ENCODE measurements at regions not wholly inside any gene's neighbourhood (a gene's known extent, or its start where the extent isn't known, plus 50 kb on each side); places are given as distances from the start of the nearest gene placed in this dataset.

DNA sequence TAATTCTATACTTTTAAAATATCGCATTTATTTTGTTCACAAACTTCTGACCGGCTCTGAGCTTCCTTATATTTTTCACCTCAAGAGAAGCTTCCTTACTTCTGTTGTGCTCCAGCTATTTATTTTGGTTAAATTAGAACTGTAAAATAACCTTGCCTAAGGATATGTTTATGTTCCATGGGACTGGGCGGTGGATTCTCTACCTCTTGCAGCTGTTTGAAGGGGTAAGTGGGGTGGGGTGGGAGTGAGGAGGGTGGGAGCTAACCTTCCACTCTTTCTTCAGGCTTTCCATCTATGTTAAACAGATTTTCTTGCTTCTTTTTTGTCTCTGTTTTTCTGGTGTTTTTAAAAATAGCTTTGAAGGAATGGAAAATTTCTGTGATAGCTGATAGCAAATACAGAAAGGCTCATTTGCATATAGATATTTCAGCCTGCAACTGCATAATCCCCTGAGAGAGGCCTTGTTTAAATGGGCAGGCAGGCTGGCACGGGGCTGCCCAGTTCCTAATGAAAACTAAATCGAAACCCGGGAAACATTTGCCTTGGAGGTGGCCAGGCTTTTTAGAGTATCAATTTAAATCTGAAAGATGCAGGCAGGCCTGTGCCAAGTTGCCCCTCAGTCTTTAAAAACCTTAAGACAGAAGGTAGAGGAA lies 122.1 kb upstream of the DMAC1 start:
- TF ChIP-seq, protein P1, sequence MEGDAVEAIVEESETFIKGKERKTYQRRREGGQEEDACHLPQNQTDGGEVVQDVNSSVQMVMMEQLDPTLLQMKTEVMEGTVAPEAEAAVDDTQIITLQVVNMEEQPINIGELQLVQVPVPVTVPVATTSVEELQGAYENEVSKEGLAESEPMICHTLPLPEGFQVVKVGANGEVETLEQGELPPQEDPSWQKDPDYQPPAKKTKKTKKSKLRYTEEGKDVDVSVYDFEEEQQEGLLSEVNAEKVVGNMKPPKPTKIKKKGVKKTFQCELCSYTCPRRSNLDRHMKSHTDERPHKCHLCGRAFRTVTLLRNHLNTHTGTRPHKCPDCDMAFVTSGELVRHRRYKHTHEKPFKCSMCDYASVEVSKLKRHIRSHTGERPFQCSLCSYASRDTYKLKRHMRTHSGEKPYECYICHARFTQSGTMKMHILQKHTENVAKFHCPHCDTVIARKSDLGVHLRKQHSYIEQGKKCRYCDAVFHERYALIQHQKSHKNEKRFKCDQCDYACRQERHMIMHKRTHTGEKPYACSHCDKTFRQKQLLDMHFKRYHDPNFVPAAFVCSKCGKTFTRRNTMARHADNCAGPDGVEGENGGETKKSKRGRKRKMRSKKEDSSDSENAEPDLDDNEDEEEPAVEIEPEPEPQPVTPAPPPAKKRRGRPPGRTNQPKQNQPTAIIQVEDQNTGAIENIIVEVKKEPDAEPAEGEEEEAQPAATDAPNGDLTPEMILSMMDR (IDR thresholded peaks at IDR 0.05): no peak
- TF ChIP-seq POLR2AphosphoS5 (IDR thresholded peaks at IDR 0.05): no peak
